CD14-positive monocyte (primary cell): ENCODE measurements at regions not wholly inside any gene's neighbourhood (a gene's known extent, or its start where the extent isn't known, plus 50 kb on each side); places are given as distances from the start of the nearest gene placed in this dataset.

Experiments
- DNase-seq, 3 donors: peaks; one replicate each; pipeline ENCODE4 v3.0.0-alpha.2; 2011 to 2022
- H2AFZ ChIP-seq: 2 replicates; pipeline ENCODE4 v1.6.0; 2012; ENCODE audit warnings: mild to moderate bottlenecking, low read depth, low read length, inconsistent platforms; ENCODE audit not compliant: insufficient read depth, poor library complexity, severe bottlenecking
- H3K27ac ChIP-seq, 2 donors: 1 replicate in 1 of 2; 2 replicates in 1 of 2; pipeline ENCODE4 v1.5.1; 2012 to 2013; ENCODE audit warnings: low read length in 2 of 2, control low read depth in 1 of 2, inconsistent platforms in 1 of 2, low read depth in 1 of 2, mild to moderate bottlenecking in 1 of 2
- H3K27me3 ChIP-seq, 2 donors: one replicate each; pipeline versions ENCODE4 v1.6.0 to v1.6.1; 2011 to 2013; ENCODE audit warnings: low read length in 2 of 2; ENCODE audit not compliant: control insufficient read depth in 2 of 2, insufficient read depth in 2 of 2
- H3K36me3 ChIP-seq, 2 donors: replicated peaks in 1 of 2; 1 replicate in 1 of 2; 2 replicates in 1 of 2; pipeline versions ENCODE4 v1.5.1 to v1.6.1; 2012 to 2013; ENCODE audit warnings: low read length in 2 of 2, control low read depth in 1 of 2, inconsistent platforms in 1 of 2, mild to moderate bottlenecking in 1 of 2; ENCODE audit not compliant: insufficient read depth in 2 of 2, control insufficient read depth in 1 of 2
- H3K4me1 ChIP-seq, 2 donors: 1 replicate in 1 of 2; 2 replicates in 1 of 2; pipeline versions ENCODE4 v1.5.1 to v1.6.1; 2012 to 2013; ENCODE audit warnings: low read length in 2 of 2, control low read depth in 1 of 2, inconsistent platforms in 1 of 2, mild to moderate bottlenecking in 1 of 2, moderate library complexity in 1 of 2; ENCODE audit not compliant: insufficient read depth in 2 of 2, control insufficient read depth in 1 of 2
- H3K4me2 ChIP-seq: replicated peaks from 2 replicates; pipeline ENCODE3; 2012; ENCODE audit warnings: low read length, moderate library complexity, mild to moderate bottlenecking; ENCODE audit not compliant: poor library complexity, severe bottlenecking; ENCODE audit errors: extremely low read depth
- H3K4me3 ChIP-seq, 3 experiments: fragments of 200-600 bp in 1 of 3; sonication (generic) in 1 of 3; replicated peaks in 1 of 3; 1 replicate in 2 of 3; 2 replicates in 1 of 3; pipeline ENCODE4 v1.5.1; 2011 to 2013; ENCODE audit warnings: low read length in 3 of 3, mild to moderate bottlenecking in 3 of 3, control low read depth in 2 of 3, low read depth in 2 of 3, inconsistent platforms in 1 of 3, moderate library complexity in 1 of 3
- H3K79me2 ChIP-seq: 2 replicates; pipeline ENCODE4 v1.6.0; 2012; ENCODE audit warnings: mild to moderate bottlenecking, control low read depth, inconsistent platforms, low read length, moderate library complexity; ENCODE audit not compliant: insufficient read depth
- H3K9ac ChIP-seq: 2 replicates; pipeline ENCODE4 v1.6.0; 2017; ENCODE audit warnings: low read length, mild to moderate bottlenecking; ENCODE audit not compliant: insufficient read depth, poor library complexity, severe bottlenecking
- H3K9me3 ChIP-seq, 2 donors: replicated peaks in 1 of 2; 1 replicate in 1 of 2; 2 replicates in 1 of 2; pipeline versions ENCODE4 v1.5.1 to v1.6.1; 2012 to 2013; ENCODE audit warnings: low read length in 2 of 2, control low read depth in 1 of 2; ENCODE audit not compliant: control insufficient read depth in 1 of 2, insufficient read depth in 1 of 2
- H4K20me1 ChIP-seq: 2 replicates; pipeline ENCODE4 v1.6.0; 2012; ENCODE audit warnings: mild to moderate bottlenecking, low read length, control low read depth, moderate library complexity; ENCODE audit not compliant: insufficient read depth
- H3K27ac Mint-ChIP-seq, 7 donors: one replicate each; pipeline ENCODE4 v1.8.0; 2020; ENCODE audit warnings: mild to moderate bottlenecking in 7 of 7, mixed read lengths in 7 of 7, moderate library complexity in 6 of 7, inconsistent platforms in 2 of 7
- H3K27me3 Mint-ChIP-seq, 3 donors: one replicate each; pipeline ENCODE4 v1.8.0; 2021 to 2022; ENCODE audit warnings: low read depth in 3 of 3, mild to moderate bottlenecking in 3 of 3, mixed read lengths in 3 of 3, moderate library complexity in 3 of 3, inconsistent platforms in 1 of 3
- H3K36me3 Mint-ChIP-seq, 2 donors: one replicate each; pipeline ENCODE4 v1.8.0; 2020; ENCODE audit warnings: mixed read lengths in 2 of 2, inconsistent platforms in 1 of 2, mild to moderate bottlenecking in 1 of 2
- H3K4me1 Mint-ChIP-seq: one replicate; pipeline ENCODE4 v1.8.0; 2020; ENCODE audit warnings: mild to moderate bottlenecking, mixed read lengths
- H3K4me3 Mint-ChIP-seq, 2 donors: one replicate each; pipeline ENCODE4 v1.8.0; 2020; ENCODE audit warnings: mild to moderate bottlenecking in 2 of 2, mixed read lengths in 2 of 2, moderate library complexity in 1 of 2
- H3K9me3 Mint-ChIP-seq, 7 donors: one replicate each; pipeline ENCODE4 v1.8.0; 2020 to 2022; ENCODE audit warnings: mixed read lengths in 7 of 7, mild to moderate bottlenecking in 6 of 7, moderate library complexity in 6 of 7, inconsistent platforms in 2 of 7
- whole genome bisulfite sequencing: methylation state at CpG from one replicate; pipeline ENCODE4 v1.1.5; 2013; ENCODE audit warnings: missing lambda C conversion rate; ENCODE audit not compliant: insufficient coverage; 5-methylcytosine and 5-hydroxymethylcytosine counted together
- intact Hi-C, 2 donors: fragments of 100-400 bp; cut with micrococcal nuclease; formaldehyde crosslinking; loops; one replicate each; pipeline versions ENCODE4 v1.15.0 to v1.15.1; 2023
- TF ChIP-seq, protein P1 (sequence below): fragments of 200-600 bp; IDR thresholded peaks from one replicate; pipeline ENCODE4 v1.8.0; 2022; ENCODE audit warnings: antibody characterized with exemption, mild to moderate bottlenecking

DNA sequence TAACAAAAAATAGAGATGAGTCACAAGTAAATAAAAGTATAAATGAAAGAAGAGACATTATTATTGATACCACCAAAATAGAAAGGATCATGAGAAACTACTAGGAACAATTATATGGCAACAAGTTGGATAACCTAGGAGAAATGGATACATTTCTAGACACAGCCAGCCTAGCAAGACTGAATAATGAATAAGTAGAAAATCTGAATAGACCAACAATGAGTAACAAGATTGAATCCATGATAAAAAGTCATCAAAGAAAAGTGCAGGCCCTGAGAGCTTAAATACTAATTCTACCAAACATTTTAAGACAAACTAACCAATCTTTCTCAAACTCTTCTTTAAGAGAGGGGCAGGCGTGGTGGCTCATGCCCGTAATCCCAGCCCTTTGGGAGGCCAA, 538.6 kb upstream of the PBX1 start:
- Histone ChIP-seq H3K4me3 (no peak overlapping the region), H3K9ac (no peak overlapping the region), H4K20me1 (no peaks in the 10 kb centered on the region), H3K36me3 (no peaks in the 10 kb centered on the region), H3K27me3 (no peaks in the 10 kb centered on the region), H3K9me3 (peaks cover 9 to 15% of the 10 kb centered on the region in 2 donors), H2AFZ (no peak overlapping the region), H3K4me2 (no peak overlapping the region), H3K4me1 (no peaks in the 10 kb centered on the region), H3K79me2 (no peaks in the 10 kb centered on the region), H3K27ac (no peak overlapping the region)
- no peak overlapping the region for H3K27ac Mint-ChIP-seq
- intact Hi-C loops: no loop called here
- WGBS: 68% methylated on average over 2 of the region's 2 CpGs
- no peak for DNase-seq
- H3K4me3 Mint-ChIP-seq: no peak overlapping the region
- no peaks in the 10 kb centered on the region for H3K36me3 Mint-ChIP-seq
- peaks cover 1 to 20% (median 6%) of the 10 kb centered on the region in 7 donors for H3K9me3 Mint-ChIP-seq
- no peaks in the 10 kb centered on the region for H3K4me1 Mint-ChIP-seq
- TF ChIP-seq, protein P1, sequence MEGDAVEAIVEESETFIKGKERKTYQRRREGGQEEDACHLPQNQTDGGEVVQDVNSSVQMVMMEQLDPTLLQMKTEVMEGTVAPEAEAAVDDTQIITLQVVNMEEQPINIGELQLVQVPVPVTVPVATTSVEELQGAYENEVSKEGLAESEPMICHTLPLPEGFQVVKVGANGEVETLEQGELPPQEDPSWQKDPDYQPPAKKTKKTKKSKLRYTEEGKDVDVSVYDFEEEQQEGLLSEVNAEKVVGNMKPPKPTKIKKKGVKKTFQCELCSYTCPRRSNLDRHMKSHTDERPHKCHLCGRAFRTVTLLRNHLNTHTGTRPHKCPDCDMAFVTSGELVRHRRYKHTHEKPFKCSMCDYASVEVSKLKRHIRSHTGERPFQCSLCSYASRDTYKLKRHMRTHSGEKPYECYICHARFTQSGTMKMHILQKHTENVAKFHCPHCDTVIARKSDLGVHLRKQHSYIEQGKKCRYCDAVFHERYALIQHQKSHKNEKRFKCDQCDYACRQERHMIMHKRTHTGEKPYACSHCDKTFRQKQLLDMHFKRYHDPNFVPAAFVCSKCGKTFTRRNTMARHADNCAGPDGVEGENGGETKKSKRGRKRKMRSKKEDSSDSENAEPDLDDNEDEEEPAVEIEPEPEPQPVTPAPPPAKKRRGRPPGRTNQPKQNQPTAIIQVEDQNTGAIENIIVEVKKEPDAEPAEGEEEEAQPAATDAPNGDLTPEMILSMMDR: no peak
- no peaks in the 10 kb centered on the region for H3K27me3 Mint-ChIP-seq

DNA sequence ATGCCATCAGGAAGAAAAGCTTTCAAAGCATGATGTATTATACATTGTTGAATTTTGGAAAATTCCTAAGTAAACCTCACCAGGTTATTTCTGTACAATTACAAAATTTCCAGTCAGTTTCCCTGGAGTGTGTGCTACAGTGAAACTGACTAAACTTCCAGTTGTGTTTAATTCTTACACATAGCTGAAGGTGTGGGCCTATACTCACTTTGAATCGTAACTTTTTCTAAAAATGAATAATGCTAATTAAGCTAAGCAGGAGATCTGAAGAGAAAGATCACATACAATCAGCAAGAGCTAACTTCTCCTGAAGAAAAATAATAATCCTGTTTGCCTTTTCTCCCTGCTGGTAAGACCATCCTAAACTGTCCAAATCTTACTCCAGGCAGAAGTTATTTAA, 537.2 kb upstream of the PBX1 start:
- no peak overlapping the region for H3K4me3 Mint-ChIP-seq

More for the DNA sequence above, 537.2 kb upstream of the PBX1 start:
- Histone ChIP-seq H3K4me1 (no peaks in the 10 kb centered on the region), H3K9ac (no peak overlapping the region), H3K36me3 (no peaks in the 10 kb centered on the region), H3K79me2 (no peaks in the 10 kb centered on the region), H3K27ac (no peak overlapping the region), H2AFZ (no peak overlapping the region), H4K20me1 (no peaks in the 10 kb centered on the region), H3K27me3 (no peaks in the 10 kb centered on the region), H3K9me3 (peaks cover 9 to 16% of the 10 kb centered on the region in 2 donors), H3K4me3 (no peak overlapping the region), H3K4me2 (no peak overlapping the region)
- no peak overlapping the region for H3K27ac Mint-ChIP-seq
- no peaks in the 10 kb centered on the region for H3K36me3 Mint-ChIP-seq
- H3K4me1 Mint-ChIP-seq: no peaks in the 10 kb centered on the region
- peaks cover 1 to 17% (median 7%) of the 10 kb centered on the region in 7 donors for H3K9me3 Mint-ChIP-seq
- TF ChIP-seq, protein P1: no peak
- intact Hi-C loops: no loop called here
- no CpG with 5 or more reads among the region's 1 CpG for WGBS
- DNase-seq: no peak
- no peaks in the 10 kb centered on the region for H3K27me3 Mint-ChIP-seq
